ENCODE measurements at regions not wholly inside any gene's neighbourhood (a gene's known extent, or its start where the extent isn't known, plus 50 kb on each side); places are given as distances from the start of the nearest gene placed in this dataset.
A peak's percentile ranks its signal among the peaks of the same experiment; 100 is the strongest.

DNA sequence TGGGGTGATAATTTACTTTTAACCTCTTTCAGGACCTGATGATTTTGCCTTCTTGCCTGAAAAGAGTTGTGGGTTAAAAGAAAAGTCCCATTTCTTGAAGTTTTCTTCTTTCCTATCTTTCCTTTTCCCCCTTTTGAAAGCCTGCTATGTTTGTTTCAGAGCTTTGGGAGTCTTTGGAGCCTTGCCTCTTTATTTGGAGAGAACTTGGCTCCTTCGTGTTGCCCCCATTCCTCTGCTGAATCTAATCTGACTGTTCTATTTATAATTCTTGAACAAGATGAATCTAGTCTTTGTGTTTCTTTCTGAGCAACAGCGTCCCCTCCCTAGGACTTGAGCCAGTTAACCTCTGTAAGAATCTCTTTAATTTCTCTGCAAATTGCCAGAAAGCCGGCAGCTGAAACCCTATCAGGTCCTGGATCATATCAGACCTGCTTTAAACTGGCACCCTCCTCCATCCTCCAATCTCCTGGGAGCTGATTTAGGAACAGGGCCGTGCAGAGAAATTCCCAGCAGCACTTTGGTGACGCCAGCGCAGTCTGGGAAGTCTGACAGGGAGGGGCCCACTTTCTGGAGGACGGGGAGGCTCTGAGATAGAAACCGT, 289.1 kb upstream of the SORL1-AS1 start:
- peak; percentile 35 to 41 for DNase-seq

- peak in 1 of 2 donors; percentile 33 for DNase-seq
Observed at GRCh38 chr11:121741351-121741760, 288.6 kb upstream of the SORL1-AS1 start.

DNA sequence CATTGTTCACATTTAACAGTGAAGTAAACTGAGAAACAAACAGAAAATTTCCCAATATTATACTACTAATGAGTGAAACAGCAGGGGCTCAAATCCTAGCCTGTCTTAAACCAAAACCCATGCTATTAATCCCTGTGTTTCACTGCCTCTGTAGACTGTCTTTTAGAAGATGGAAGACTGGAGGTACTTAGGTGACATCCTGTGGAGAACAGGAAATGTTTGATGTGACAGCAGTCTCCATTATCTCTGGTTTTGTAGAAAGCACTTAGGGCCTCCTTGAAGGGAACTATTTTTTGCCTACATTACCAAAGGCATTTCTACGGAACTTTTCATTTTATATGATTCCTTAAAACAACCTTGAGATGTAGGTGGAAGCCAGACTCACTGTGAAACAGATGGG, 288.1 kb upstream of the SORL1-AS1 start:
- no peak for DNase-seq

DNA sequence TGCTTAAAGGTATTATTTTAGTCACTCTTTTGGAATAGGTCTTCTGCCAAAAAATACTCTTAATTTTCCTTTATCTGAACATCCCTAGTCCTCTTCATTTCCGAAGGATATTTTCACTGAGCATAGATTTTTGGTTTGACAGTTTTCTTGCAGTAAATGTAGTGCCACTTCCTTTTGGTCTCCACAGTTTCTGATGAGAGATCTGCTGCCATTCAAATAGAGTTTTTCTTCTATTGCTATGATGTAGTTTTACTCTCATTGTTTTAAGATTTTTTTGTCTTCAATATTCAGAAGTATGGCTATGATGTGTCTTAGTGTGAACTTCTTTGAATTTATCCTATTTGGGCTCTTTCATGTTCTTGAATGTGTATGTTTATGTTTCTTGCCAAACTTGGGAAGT, 281.1 kb upstream of the SORL1-AS1 start:
- no peak for DNase-seq

- no peak for DNase-seq
Observed at GRCh38 chr11:121727942-121728341, 275.2 kb upstream of the SORL1-AS1 start.

DNA sequence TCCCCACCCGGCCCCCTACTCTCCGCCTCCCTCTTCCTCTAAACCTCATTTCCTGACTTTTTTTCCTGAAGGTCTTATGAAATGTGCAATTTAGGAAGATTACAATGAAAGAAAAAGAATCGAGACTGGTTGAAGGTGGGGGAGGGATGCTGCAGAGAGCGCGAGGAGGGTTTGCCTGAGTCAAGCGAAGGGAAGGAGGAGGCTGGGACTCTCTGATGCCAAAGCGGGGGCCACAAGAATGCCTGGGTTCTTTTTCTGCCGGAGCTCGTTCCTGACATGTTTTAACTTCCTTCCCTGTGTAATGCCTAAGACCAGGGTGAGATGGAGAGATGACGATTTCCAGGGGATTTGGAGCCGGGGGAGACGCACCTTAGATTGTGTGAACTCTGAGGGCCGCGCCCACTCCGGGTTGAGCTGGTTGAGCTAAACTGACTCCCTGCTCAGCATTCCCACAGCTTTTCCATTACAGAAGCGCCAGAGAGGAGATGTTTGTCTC, 270.5 kb upstream of the SORL1-AS1 start:
- DNase-seq = peak in 1 of 2 donors; percentile 25

DNA sequence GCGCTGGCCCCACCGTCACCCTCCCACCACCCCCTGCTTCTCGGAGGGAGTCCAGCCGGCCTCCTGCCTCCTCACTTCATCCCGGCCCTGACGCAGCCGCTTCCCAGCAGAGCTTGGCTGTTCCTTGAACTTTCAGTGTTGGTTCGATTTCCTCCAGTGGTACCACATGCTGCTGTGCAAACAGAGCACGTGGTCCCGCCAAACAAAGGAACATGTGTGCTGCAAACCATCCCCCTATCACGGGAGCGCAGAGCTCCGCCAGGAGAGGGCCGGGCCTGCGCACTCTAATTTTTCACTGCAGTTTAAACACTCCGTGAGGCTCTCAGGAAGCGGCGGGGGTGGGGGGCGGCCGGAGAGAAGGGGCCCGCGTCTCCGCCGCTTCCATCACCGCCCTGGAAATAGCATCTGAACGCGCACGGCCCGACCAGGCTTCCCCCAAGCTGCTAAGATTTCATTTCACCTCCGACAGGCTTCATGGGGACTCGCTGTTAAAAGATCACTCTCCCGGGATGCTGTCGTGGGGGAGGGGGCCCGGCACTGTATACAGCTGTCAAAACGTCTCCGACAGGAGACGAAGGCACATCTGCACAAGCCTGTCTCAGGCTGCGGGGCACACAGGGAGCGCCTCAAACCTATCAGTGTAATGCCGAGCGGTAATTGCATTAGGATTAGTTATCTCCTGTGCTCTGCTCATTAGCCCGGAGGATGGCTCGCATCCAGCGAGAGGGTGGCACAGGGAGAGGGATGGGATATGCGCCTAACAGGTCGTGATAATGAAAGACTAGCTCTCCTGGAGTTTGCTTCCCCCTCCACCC, 269.9 kb upstream of the SORL1-AS1 start:
- peak; percentile 78 for DNase-seq

- DNase-seq = no peak
Observed at GRCh38 chr11:121721961-121722360, 269.2 kb upstream of the SORL1-AS1 start.

GRCh38 chr11:121721448-121721847, 268.7 kb upstream of the SORL1-AS1 start:
- DNase-seq = no peak

GRCh38 chr11:121717296-121717695, 264.5 kb upstream of the SORL1-AS1 start:
- DNase-seq = no peak

DNA sequence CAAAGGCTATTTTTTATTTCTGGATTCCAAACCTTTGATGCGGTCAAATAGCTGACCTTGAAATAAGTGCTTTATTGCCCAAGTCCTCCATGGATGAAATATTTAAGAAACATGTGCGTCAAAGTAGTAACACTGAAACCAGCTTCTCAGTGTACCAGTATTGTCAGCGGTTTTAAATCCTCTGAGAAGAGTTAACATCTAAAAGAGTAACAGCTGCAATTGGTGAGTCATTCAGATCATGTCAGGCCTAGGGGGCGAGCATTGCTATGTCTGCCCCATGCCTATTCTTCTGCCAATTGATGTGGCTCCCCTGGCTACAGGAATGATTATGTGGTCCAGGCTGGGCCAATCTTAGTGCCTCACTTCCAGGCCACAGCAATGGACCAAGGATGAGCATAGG, 263.3 kb upstream of the SORL1-AS1 start:
- no peak for DNase-seq

DNA sequence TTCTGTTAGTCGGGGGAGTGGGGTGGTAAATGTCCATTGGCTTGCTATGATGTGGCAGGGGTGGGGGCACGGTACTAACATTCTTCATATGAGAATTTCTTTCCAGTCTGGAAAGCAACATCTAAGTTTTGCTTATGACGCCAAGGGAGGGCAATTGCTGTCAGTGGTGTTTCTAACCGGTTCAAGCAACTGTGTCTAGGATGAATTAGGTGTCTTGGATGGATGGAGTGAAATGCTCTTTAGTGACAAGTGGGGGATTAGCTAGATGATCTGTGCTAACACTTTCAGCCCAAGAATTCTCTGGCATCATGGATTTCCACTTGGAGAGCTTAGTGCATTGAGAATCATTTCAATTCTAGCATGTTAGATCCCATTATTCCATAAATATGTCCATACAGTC, 262.6 kb upstream of the SORL1-AS1 start:
- peak; percentile 70 for DNase-seq

GRCh38 chr11:121714351-121714750, 261.6 kb upstream of the SORL1-AS1 start:
- no peak for DNase-seq

- DNase-seq = no peak
Observed at GRCh38 chr11:121711939-121712338, 259.2 kb upstream of the SORL1-AS1 start.

DNA sequence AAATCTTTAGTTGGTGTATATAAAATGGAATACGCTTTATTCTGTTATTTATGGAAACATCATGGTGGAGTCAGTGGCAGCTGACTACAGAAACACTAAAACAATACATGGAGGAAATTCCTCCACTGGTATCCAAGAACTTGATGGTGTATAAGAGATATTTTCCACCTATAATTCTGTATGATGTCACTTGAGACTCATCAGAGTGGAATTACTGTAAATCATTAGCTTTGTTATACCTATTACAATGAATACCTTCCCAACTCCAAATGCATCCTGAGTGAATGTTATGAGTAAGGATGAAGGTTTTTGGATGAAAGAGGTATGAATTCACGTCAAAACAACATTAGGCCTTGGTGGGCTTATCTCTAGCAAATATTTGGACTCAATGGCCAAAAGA, 258.5 kb upstream of the SORL1-AS1 start:
- no peak for DNase-seq

DNA sequence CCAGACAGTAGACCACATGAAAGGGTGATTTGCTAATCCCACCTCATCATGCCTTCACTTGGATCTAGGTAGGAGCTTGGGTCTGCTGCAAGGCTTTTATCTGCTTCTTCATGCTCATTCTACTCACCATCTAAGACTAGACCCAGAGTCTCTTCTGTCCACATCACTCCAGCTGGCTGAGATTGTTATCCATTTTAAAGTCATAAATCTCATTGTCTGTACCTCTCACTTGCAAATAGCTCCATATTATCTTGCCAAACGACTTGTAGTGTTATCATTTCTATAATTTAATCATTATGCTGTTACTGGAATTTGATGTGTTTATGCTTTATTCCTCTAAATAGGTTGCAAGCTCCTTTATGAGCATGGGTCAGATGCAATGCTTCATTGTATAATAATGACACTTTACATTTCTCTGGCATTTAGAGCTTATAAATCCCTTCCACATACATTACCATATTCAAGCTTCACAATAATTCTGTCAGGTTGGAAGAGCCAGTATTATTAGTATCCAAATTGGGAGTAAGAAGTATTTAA, 254.2 kb upstream of the SORL1-AS1 start:
- DNase-seq = no peak

DNA sequence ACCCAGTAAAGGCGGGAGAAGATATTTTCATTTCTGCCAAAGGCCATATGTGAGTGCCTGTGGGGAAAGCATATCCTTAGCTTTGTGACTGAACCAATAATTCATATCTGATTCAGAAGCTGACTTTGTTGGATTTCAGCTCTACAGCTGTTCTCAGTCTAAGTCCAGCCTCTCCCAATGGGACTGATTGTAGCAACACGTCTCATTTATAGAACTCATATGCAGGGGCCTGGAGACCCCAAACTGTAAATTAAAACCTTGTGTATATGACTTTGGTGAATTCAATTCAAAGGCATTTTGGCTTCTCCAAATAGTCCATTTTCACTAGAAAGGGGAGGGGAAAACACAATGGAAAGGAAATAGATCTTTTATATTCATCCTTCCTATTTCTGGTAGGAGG, 250.4 kb upstream of the SORL1-AS1 start:
- no peak for DNase-seq

DNA sequence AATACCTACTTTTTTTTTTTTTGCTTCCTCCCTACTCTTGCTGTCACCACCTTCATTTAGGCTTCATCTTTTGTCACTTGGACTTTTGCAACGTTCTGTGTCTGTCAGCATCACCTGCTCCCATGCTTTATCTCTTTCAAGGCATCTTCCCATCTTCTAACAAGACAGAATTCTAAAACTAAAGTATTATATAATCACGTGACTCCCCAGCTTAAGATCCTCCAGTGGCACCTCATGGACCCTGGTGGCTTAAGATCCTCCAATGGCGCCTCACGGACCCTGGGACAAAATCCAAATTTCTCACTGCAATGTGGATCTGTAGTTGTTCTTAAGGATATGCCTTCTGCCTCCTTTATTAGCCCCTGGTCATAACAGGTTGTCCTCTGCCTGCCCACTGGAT, 248.2 kb upstream of the SORL1-AS1 start:
- no peak for DNase-seq

- no peak for DNase-seq
Observed at GRCh38 chr11:121699801-121700200, 247.0 kb upstream of the SORL1-AS1 start.

DNA sequence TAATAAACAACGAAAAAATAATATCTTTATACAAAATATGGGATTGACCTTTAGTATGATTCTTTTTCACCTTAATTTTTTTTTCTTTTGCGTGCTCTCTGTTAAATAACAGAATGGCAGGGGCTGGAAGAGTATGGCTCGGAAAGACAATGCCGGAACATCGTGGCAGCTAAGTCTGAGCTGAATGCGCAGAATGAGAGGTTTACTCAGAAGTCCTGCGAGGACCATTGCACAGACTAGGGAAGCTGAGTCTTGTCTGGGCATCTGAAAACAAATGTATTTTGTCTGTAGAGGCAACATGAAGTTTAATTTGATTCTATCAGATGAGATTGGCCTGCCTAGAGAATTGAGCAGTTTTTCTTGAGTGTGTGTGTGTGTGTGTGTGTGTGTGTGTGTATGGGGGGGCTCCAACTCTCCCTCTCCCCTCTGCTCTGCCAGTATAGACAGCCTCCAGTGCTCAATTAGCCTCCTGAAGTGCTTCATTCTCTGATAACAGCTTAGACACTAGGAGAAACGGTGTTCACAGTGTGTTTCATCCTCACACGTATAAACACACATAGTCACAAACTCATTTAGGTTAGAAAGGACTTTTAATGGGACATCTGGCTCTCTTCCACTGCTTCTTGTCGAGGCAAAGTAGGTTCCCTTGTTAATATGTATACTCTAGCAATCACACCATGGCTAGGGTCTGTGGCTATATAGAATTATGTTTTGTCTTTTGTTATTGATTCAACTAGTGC, 244.3 kb upstream of the SORL1-AS1 start:
- no peak for DNase-seq

DNA sequence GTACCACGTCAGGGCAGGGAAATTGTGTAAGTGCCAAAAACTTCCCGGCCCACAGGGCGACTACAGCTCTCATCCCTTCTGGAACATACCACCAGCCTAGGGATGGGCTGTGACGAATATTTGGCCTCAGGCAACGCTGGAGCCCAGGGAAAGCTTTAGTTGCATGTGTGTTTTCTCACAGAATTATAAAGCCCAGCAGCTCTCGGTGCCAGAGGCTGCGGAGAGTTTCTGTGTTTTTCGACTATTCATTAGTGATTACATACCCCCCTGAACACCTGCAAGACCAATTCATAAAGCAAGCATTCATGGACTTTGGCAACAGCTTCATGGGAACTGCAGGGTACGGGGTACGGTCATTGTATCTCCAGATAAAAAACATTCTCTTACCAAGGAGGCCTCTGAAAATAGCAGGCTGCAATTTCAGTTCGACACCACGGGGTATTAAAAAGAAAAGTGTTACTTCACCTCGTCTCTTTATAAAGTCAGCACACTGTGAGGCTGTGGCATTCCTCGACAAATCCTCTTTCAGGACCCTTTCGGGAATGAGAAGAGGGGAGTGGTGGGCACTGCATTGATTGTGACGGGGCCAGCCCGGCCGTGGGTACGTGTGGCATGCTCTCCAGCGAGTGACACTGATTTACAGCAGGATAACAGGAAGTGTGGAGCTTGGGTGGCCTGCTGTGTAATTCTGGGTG, 243.6 kb upstream of the SORL1-AS1 start:
- no peak for DNase-seq

DNA sequence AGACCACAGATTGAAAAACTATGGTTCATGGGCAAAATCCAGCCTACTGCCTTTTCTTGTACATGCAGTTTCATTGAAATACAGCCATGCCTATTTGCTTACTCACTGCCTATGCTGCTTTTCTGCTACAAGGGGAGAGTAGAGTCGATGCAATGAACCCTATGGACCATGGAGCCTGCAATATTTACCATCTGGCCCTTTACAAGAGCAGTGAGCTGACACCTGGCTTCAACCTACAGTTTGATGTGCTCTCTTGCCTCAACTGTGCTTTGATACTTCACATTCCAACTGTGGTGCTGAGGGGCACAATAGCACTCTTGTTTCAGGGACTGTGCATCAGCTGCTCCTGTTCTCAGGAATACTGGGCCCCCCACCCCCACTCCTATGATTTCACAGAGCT, 239.5 kb upstream of the SORL1-AS1 start:
- no peak for DNase-seq

All from right lung (tissue), 2 donors.